ENCODE measurements at regions not wholly inside any gene's neighbourhood (a gene's known extent, or its start where the extent isn't known, plus 50 kb on each side); places are given as distances from the start of the nearest gene placed in this dataset.

DNA sequence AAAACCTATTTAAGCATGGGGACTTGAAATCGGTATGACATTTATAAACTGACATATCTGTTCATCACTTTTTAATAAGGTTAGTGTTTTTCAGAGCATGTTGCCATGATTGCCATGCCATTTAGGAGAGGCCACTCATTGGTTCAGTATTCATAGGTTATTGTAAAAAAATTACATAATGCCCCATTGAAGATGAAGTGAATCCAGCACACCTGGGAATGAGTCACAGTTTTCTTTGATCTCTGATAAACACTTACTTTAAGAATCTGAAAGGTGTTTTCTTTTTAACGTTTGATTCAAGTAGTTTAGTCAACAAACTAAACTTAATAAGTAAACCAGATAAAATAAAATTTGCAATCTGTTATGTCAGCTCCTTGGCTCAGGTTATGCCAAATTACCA lies 278.3 kb downstream of the ARL4A start:
- TF ChIP-seq, protein P1, sequence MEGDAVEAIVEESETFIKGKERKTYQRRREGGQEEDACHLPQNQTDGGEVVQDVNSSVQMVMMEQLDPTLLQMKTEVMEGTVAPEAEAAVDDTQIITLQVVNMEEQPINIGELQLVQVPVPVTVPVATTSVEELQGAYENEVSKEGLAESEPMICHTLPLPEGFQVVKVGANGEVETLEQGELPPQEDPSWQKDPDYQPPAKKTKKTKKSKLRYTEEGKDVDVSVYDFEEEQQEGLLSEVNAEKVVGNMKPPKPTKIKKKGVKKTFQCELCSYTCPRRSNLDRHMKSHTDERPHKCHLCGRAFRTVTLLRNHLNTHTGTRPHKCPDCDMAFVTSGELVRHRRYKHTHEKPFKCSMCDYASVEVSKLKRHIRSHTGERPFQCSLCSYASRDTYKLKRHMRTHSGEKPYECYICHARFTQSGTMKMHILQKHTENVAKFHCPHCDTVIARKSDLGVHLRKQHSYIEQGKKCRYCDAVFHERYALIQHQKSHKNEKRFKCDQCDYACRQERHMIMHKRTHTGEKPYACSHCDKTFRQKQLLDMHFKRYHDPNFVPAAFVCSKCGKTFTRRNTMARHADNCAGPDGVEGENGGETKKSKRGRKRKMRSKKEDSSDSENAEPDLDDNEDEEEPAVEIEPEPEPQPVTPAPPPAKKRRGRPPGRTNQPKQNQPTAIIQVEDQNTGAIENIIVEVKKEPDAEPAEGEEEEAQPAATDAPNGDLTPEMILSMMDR (conservative IDR thresholded peaks at IDR 0.05), result no peak
- no peak for TF ChIP-seq EZH2 (IDR thresholded peaks at IDR 0.05; ENCODE audit: low read depth)

Measured in PC-9 (cell line).